ENCODE measurements at regions not wholly inside any gene's neighbourhood (a gene's known extent, or its start where the extent isn't known, plus 50 kb on each side); places are given as distances from the start of the nearest gene placed in this dataset.

- TF ChIP-seq CTCF (IDR thresholded peaks at IDR 0.05) (no peak), POLR2A (IDR thresholded peaks at IDR 0.05) (no peak)
These were observed 77.5 kb upstream of the HS3ST1 start for GRCh38 chr4:11506194-11506593.
